Epithelial cell of esophagus (primary cell): ENCODE measurements at regions not wholly inside any gene's neighbourhood (a gene's known extent, or its start where the extent isn't known, plus 50 kb on each side); places are given as distances from the start of the nearest gene placed in this dataset.

Source experiments
- DNase-seq: peaks from one replicate; pipeline ENCODE4 v3.0.0; 2010; ENCODE audit warnings: low read depth
- H3K4me3 ChIP-seq: 2 replicates; pipeline ENCODE4 v1.5.1; 2011; ENCODE audit warnings: mild to moderate bottlenecking, low read length, control low read depth
- CTCF ChIP-seq: IDR thresholded peaks from 2 replicates; pipeline ENCODE4 v1.5.1; 2011; ENCODE audit warnings: low read depth, mild to moderate bottlenecking, low read length, control low read depth, inconsistent platforms; ENCODE audit not compliant: insufficient read depth; ENCODE audit errors: missing control alignments

GRCh38 chr6:166683477-166683876 lies 56.4 kb upstream of the RPS6KA2 start:
- H3K4me3 ChIP-seq: no peak overlapping the region
- peak; percentile 42 for DNase-seq
- TF ChIP-seq CTCF: no peak

DNA sequence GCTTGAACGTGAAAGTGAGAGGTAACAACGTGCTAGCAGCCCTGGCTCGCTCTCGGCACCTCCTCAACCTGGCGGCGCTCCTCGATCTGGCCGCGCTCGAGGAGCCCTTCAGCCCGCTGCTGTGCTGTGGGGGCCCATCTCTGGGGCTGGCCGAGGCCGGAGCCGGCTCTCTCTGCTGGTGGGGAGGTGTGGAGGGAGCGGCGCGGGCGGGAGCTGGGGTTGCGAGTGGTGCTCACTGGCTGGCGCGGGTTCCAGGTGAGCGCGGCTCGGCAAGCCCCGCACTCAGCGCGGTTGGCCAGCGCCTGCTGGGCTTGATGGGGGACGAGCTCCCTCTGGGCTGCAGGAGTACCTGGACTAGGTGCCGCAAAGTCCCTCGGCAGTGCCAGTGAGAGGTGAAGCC lies 52.5 kb upstream of the RPS6KA2 start:
- no peak for TF ChIP-seq CTCF
- no peak overlapping the region for H3K4me3 ChIP-seq
- DNase-seq: no peak

DNA sequence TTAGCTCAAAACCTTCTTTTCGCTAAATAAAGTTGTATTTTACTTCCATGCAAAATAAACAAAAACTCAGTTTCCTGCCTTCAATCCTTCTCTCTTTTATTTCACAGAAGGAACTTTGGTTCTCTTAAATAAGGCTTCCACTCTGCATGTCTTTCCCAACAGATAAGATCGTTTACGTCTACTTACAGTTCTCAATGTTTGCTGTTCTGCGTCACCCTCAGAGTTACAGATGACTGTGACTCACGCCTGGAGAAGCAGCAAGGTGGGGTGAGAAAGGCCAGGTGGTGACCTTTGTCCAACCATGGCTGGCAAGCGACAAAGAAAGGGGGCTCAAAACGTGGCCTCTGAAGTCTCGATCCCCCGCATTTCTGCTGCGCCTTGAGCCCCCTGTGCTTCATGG lies 51.4 kb upstream of the RPS6KA2 start:
- DNase-seq: peak; percentile 77
- H3K4me3 ChIP-seq: no peak overlapping the region
- TF ChIP-seq CTCF: no peak

DNA sequence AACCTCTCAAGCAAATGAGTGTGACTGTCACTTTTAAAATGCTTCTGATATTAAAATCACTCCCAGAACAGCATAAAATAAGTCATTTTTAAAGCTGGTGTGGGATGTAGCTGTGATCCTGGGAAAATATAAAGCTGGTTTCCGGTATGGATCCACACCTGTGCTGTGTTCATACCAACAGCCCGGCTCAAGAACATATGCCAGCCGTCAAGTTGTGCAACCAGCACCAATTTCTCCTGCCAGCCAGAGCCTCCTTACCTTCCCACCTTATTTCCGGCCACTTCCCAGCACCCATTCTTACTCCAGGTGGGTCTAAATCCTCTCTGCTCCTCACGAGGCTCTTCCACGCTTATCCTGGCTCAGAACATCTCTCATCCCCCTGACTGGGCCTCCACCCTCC lies 50.9 kb upstream of the RPS6KA2 start:
- DNase-seq: no peak
- H3K4me3 ChIP-seq: no peak overlapping the region
- no peak for TF ChIP-seq CTCF
